ENCODE measurements at regions not wholly inside any gene's neighbourhood (a gene's known extent, or its start where the extent isn't known, plus 50 kb on each side); places are given as distances from the start of the nearest gene placed in this dataset.

DNA sequence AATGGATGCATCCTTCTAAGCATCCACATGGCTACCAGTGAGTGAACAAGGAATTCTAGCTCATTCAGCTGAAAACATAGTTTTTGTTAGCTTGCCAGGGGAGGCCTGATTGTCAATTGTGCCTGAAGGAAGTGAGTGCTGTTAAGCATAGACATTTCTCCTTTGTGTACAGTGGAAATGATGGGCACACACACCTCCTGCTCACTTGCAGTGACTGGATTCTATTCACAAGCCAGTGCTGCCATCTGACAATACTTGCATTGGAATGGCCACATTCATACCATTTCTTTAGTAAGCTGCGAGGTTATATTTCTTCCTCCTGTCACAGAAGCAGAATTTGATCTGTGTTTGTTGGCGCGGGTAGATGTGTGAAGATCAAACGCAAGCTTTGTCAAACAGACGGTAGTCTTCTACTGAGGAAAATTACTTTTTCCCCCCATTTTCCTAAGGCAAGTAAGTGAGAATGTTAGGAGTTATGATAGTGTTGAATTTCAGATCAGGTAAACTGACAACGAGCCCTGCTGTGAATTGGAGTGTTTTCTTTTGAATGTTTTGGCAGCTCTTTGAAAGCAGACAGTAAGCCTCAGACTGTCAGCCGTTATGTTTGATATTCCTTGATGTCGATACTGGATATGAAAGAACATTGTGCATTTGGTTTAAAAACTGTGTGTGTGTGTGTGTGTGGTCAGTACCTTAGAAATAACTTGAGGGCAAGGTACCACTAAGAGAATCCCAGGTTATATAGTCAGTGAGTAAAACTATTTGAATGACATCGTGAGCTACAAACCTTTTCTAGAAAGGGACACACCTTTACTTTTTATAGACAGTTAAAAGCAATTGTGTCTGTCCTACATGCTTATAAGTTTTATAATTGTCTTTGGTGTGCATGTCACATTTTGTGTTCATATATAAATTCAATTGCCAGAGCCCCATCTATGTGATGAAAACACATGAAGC is 84.2 kb upstream of the BMP2 start (continued):
- TF ChIP-seq, protein P1, sequence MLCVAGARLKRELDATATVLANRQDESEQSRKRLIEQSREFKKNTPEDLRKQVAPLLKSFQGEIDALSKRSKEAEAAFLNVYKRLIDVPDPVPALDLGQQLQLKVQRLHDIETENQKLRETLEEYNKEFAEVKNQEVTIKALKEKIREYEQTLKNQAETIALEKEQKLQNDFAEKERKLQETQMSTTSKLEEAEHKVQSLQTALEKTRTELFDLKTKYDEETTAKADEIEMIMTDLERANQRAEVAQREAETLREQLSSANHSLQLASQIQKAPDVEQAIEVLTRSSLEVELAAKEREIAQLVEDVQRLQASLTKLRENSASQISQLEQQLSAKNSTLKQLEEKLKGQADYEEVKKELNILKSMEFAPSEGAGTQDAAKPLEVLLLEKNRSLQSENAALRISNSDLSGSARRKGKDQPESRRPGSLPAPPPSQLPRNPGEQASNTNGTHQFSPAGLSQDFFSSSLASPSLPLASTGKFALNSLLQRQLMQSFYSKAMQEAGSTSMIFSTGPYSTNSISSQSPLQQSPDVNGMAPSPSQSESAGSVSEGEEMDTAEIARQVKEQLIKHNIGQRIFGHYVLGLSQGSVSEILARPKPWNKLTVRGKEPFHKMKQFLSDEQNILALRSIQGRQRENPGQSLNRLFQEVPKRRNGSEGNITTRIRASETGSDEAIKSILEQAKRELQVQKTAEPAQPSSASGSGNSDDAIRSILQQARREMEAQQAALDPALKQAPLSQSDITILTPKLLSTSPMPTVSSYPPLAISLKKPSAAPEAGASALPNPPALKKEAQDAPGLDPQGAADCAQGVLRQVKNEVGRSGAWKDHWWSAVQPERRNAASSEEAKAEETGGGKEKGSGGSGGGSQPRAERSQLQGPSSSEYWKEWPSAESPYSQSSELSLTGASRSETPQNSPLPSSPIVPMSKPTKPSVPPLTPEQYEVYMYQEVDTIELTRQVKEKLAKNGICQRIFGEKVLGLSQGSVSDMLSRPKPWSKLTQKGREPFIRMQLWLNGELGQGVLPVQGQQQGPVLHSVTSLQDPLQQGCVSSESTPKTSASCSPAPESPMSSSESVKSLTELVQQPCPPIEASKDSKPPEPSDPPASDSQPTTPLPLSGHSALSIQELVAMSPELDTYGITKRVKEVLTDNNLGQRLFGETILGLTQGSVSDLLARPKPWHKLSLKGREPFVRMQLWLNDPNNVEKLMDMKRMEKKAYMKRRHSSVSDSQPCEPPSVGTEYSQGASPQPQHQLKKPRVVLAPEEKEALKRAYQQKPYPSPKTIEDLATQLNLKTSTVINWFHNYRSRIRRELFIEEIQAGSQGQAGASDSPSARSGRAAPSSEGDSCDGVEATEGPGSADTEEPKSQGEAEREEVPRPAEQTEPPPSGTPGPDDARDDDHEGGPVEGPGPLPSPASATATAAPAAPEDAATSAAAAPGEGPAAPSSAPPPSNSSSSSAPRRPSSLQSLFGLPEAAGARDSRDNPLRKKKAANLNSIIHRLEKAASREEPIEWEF (IDR thresholded peaks at IDR 0.05; ENCODE audit: insufficient replicate concordance, low read depth, low read length): no peak
- TF ChIP-seq IRF4 (IDR thresholded peaks at IDR 0.05; ENCODE audit: low read depth, low read length): no peak
- TF ChIP-seq CBFB (IDR thresholded peaks at IDR 0.05; ENCODE audit: low read depth): no peak
- TF ChIP-seq NRF1 (conservative IDR thresholded peaks at IDR 0.05; ENCODE audit: low read depth, low read length): no peak
- no peak for TF ChIP-seq ZNF217 (IDR thresholded peaks at IDR 0.05)

GRCh38 chr20:6680854-6681253 is 86.6 kb upstream of the BMP2 start:
- H3K4me3 ChIP-seq: no peak overlapping the region
- ChIA-PET SMC1A (ENCODE audit: uncharacterized antibody, unreplicated experiment) (interaction anchor here (0.6 to 3.4 kb wide), 13 partner anchors 9 to 413 kb away, joined by 3 to 18 read pairs (median 6); no protein-coding TSS in a partner anchor), POLR2A (no interaction called here), CTCF (interaction anchor here (1.2 to 2.4 kb wide), 8 partner anchors 10 to 109 kb away, joined by 3 to 10 read pairs (median 3); no protein-coding TSS in a partner anchor), RAD21 (ENCODE audit: unreplicated experiment) (interaction anchor here (0.6 kb wide), 1 partner anchor 84 kb away, joined by 3 read pairs; no protein-coding TSS in a partner anchor)
- TF ChIP-seq EED (IDR thresholded peaks at IDR 0.05; ENCODE audit: low read depth): no peak
- 0 out of 2 replicates have a peak, but pooled peaks have one; percentile 24 for TF ChIP-seq MTA2 (IDR thresholded peaks at IDR 0.05; ENCODE audit: low read depth)
- no peak for TF ChIP-seq CHD2 (IDR thresholded peaks at IDR 0.05; ENCODE audit: borderline replicate concordance, low read depth, low read length)
- TF ChIP-seq IKZF1 (conservative IDR thresholded peaks at IDR 0.05): peak; percentile 26; the same call in 1 of the 2 replicates
- TF ChIP-seq BCL3 (IDR thresholded peaks at IDR 0.05; ENCODE audit: borderline replicate concordance, insufficient read depth, low read depth, low read length, poor library complexity, severe bottlenecking): no peak
- no peaks in the 10 kb centered on the region; the same call in 2 of the 3 replicates for H3K9me3 ChIP-seq (replicated peaks; ENCODE audit: control insufficient read depth, insufficient read depth, low read length)
- intact Hi-C loops (cut with micrococcal nuclease; ENCODE audit: unreplicated experiment): no loop called here
- no peak overlapping the region for H3K4me2 ChIP-seq (ENCODE audit: control insufficient read depth, insufficient read depth)
- no peak overlapping the region for H3K27ac ChIP-seq (ENCODE audit: control insufficient read depth, insufficient read depth)
- FAIRE-seq: no peak
- no peaks in the 10 kb centered on the region for H3K36me3 ChIP-seq (ENCODE audit: control insufficient read depth in 2 of 2, insufficient read depth in 2 of 2, low read length in 1 of 2)
- no peak for DNase-seq (ENCODE audit: low read depth, low spot score)
- in situ Hi-C loops (cut with MboI): no loop called here
- WGBS (ENCODE audit: insufficient coverage, insufficient replicate concordance, low lambda C conversion rate, missing lambda C conversion rate): 51% methylated on average over 7 of the region's 7 CpGs
- BruUV-seq (replicated peaks): no TSS peak
- no peaks in the 10 kb centered on the region for H3K79me2 ChIP-seq (ENCODE audit: control insufficient read depth, insufficient read depth, low read length)
- H3K4me1 ChIP-seq (ENCODE audit: control insufficient read depth, insufficient read depth, low read length): no peaks in the 10 kb centered on the region
- H4K20me1 ChIP-seq (ENCODE audit: control insufficient read depth, insufficient read depth): no peaks in the 10 kb centered on the region
- no peak overlapping the region for H3K9ac ChIP-seq (ENCODE audit: control insufficient read depth, insufficient read depth, low read length)
- no peaks in the 10 kb centered on the region for H3K27me3 ChIP-seq (replicated peaks in 1 of 2; ENCODE audit: control insufficient read depth in 2 of 2, insufficient read depth in 2 of 2, low read length in 1 of 2)
- H2AFZ ChIP-seq (ENCODE audit: control insufficient read depth, low read depth, low read length): no peak overlapping the region
- peak; percentile 54 for ATAC-seq

Data from GM12878 (cell line).